ENCODE measurements at regions not wholly inside any gene's neighbourhood (a gene's known extent, or its start where the extent isn't known, plus 50 kb on each side); places are given as distances from the start of the nearest gene placed in this dataset.

DNA sequence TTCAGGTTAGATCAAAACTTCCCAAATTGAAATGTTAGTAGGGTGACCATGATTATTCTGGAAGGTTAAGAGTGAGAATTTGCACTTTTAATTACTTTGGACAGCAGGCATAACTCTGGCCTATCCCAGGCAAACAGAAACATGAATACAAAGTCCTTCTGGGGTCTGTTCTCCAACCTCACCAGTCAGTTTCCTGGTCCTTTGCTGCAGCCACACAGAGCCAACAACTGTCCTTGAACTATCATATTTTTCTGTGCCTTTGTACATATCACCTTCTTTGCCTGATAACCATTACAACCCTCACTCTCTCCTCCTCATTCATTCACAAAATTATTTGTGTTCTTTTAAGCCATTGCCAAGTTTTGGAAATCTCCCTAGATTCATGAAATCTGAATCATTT lies 126.0 kb upstream of the GBE1 start:
- H3K27me3 Mint-ChIP-seq (ENCODE audit: low read depth), result no peaks in the 10 kb centered on the region
- H3K27ac Mint-ChIP-seq (ENCODE audit: unreplicated experiment), result no peak overlapping the region
- no peaks in the 10 kb centered on the region for H3K4me1 Mint-ChIP-seq (ENCODE audit: low read depth)
- TF ChIP-seq, protein P1, sequence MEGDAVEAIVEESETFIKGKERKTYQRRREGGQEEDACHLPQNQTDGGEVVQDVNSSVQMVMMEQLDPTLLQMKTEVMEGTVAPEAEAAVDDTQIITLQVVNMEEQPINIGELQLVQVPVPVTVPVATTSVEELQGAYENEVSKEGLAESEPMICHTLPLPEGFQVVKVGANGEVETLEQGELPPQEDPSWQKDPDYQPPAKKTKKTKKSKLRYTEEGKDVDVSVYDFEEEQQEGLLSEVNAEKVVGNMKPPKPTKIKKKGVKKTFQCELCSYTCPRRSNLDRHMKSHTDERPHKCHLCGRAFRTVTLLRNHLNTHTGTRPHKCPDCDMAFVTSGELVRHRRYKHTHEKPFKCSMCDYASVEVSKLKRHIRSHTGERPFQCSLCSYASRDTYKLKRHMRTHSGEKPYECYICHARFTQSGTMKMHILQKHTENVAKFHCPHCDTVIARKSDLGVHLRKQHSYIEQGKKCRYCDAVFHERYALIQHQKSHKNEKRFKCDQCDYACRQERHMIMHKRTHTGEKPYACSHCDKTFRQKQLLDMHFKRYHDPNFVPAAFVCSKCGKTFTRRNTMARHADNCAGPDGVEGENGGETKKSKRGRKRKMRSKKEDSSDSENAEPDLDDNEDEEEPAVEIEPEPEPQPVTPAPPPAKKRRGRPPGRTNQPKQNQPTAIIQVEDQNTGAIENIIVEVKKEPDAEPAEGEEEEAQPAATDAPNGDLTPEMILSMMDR (IDR thresholded peaks at IDR 0.05), result no peak
- no peak overlapping the region for H3K4me3 Mint-ChIP-seq (ENCODE audit: unreplicated experiment)
- no peaks in the 10 kb centered on the region for H3K9me3 Mint-ChIP-seq (ENCODE audit: low read depth)
- DNase-seq (ENCODE audit: low spot score), result no peak
- no peaks in the 10 kb centered on the region for H3K36me3 Mint-ChIP-seq (ENCODE audit: low read depth)

DNA sequence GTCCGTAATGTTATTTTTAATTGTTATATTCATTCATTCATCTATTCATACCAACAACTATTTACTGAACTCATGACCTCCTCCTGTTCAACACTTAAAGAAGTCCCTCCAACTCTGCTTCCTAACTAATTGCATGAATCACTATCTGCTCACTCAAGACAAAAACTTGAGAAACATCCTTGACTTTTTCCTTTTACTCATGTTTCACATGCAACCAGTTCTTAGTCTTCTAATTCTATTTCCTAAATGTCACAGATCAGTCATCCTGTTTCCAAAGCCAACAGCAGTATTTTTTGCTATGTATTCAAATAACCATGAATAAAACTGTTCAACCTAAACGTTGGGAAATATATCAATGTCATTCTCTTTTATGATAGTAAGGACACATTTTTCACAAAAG lies 124.6 kb upstream of the GBE1 start:
- Mint-ChIP-seq H3K36me3 (ENCODE audit: low read depth) (no peaks in the 10 kb centered on the region), H3K27ac (ENCODE audit: unreplicated experiment) (no peak overlapping the region), H3K4me3 (ENCODE audit: unreplicated experiment) (no peak overlapping the region), H3K4me1 (ENCODE audit: low read depth) (no peaks in the 10 kb centered on the region), H3K9me3 (ENCODE audit: low read depth) (no peaks in the 10 kb centered on the region), H3K27me3 (ENCODE audit: low read depth) (no peaks in the 10 kb centered on the region)
- TF ChIP-seq, protein P1 (IDR thresholded peaks at IDR 0.05), result no peak
- DNase-seq (ENCODE audit: low spot score), result no peak

DNA sequence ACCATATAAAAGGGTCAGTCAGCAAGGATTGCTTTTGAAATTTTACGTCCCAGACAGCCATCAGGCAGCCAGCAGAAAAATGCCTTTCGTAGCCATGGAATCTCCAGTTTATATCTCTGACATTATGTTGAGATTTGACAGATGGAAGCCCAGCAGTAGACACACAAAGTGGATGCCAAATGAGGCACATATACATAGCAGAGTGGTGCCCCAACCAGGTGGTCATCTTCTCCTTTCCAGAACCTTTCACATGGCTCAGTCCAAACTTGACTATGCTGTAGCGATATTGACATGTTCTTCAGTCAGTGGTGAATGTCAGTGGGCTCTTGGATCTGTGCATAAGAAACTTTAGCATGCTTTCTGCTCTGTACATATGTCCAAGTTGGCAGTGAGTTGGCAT lies 123.3 kb upstream of the GBE1 start:
- Mint-ChIP-seq H3K9me3 (ENCODE audit: low read depth) (peaks cover 4% of the 10 kb centered on the region), H3K36me3 (ENCODE audit: low read depth) (no peaks in the 10 kb centered on the region), H3K27ac (ENCODE audit: unreplicated experiment) (no peak overlapping the region), H3K27me3 (ENCODE audit: low read depth) (no peaks in the 10 kb centered on the region), H3K4me1 (ENCODE audit: low read depth) (no peaks in the 10 kb centered on the region), H3K4me3 (ENCODE audit: unreplicated experiment) (no peak overlapping the region)
- TF ChIP-seq, protein P1 (IDR thresholded peaks at IDR 0.05), result no peak
- DNase-seq (ENCODE audit: low spot score), result no peak

DNA sequence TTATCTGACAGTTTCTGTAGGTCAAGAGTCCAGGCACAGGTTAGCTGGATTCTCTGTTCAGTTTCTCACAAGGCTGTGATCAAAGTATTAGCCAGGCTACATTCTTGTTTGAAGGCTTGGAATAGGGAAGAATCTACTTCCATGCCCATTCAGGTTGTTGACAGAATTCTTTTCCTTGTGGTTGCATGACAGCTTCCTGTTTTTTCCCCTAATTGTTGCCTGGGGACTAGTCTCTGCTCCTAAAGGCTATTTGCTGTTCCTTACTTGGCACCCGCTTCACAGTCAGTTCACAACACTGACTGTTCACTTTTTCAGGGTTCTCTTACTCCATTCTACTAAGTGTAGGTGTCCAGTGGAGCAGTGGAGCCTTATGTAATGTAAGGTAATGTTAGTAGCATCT lies 115.4 kb upstream of the GBE1 start:
- TF ChIP-seq, protein P1 (IDR thresholded peaks at IDR 0.05), result no peak
- no peak overlapping the region for H3K27ac Mint-ChIP-seq (ENCODE audit: unreplicated experiment)
- DNase-seq (ENCODE audit: low spot score), result no peak
- no peaks in the 10 kb centered on the region for H3K36me3 Mint-ChIP-seq (ENCODE audit: low read depth)
- no peak overlapping the region for H3K4me3 Mint-ChIP-seq (ENCODE audit: unreplicated experiment)
- H3K9me3 Mint-ChIP-seq (ENCODE audit: low read depth), result peaks cover 16% of the 10 kb centered on the region
- H3K27me3 Mint-ChIP-seq (ENCODE audit: low read depth), result no peaks in the 10 kb centered on the region
- H3K4me1 Mint-ChIP-seq (ENCODE audit: low read depth), result peaks cover 5% of the 10 kb centered on the region

DNA sequence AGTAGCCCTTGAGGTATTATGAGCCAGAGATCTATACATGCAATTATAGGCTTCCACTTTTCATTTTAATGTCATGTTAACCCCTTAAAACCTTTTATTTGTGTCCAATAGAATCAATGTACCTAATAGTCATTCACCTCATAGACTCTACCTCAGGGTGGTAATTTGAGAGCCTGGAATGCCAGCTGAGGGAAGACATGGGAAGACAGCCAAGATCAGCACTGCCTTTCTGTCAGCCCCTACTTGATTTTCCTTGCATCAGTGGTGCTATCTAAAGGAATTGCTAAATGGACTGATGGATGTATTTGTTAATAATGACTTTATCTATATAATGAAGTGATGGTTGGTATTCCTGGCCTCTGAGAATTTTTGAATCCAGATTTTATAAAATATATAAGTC lies 113.3 kb upstream of the GBE1 start:
- no peak for DNase-seq (ENCODE audit: low spot score)
- peaks cover 12% of the 10 kb centered on the region for H3K9me3 Mint-ChIP-seq (ENCODE audit: low read depth)
- H3K4me1 Mint-ChIP-seq (ENCODE audit: low read depth), result peaks cover 5% of the 10 kb centered on the region
- no peaks in the 10 kb centered on the region for H3K27me3 Mint-ChIP-seq (ENCODE audit: low read depth)
- TF ChIP-seq, protein P1 (IDR thresholded peaks at IDR 0.05), result no peak
- H3K27ac Mint-ChIP-seq (ENCODE audit: unreplicated experiment), result no peak overlapping the region
- H3K36me3 Mint-ChIP-seq (ENCODE audit: low read depth), result no peaks in the 10 kb centered on the region
- no peak overlapping the region for H3K4me3 Mint-ChIP-seq (ENCODE audit: unreplicated experiment)
